ENCODE measurements at regions not wholly inside any gene's neighbourhood (a gene's known extent, or its start where the extent isn't known, plus 50 kb on each side); places are given as distances from the start of the nearest gene placed in this dataset.

DNA sequence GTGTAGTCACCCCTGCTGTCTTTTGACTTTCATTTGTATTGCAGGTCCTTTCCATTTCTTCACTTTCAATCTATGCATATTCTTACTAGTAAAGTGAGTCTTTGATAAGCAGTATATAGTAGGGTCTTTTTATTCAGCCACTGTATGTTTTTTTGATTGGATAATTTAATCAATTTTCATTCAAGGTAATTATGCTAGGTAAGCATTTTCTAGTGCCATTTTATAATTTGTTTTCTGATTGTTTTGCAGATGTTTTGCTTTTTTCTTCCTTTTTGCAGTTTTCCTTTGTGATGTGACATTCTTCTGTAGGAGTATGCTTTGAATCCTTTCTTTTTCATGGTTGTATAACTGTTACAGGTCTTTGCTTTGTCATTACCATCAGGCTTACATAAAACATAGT, 504.3 kb upstream of the GBE1 start:
- no peak overlapping the region for H3K4me3 ChIP-seq (ENCODE audit: low read length)
- no peak overlapping the region for H3K27ac ChIP-seq (ENCODE audit: low read length)
- no peaks in the 10 kb centered on the region; the same call in 1 of the 2 replicates for H3K4me1 ChIP-seq (ENCODE audit: control insufficient read depth, insufficient read depth, low read length)
- H3K9me3 ChIP-seq (ENCODE audit: control insufficient read depth, insufficient read depth, low read length) = no peaks in the 10 kb centered on the region
- no peaks in the 10 kb centered on the region for H3K27me3 ChIP-seq (ENCODE audit: control insufficient read depth, insufficient read depth, low read length)
- DNase-seq (ENCODE audit: low read depth, low spot score) = no peak
- H3K36me3 ChIP-seq (ENCODE audit: control insufficient read depth, insufficient read depth, low read length) = no peaks in the 10 kb centered on the region

DNA sequence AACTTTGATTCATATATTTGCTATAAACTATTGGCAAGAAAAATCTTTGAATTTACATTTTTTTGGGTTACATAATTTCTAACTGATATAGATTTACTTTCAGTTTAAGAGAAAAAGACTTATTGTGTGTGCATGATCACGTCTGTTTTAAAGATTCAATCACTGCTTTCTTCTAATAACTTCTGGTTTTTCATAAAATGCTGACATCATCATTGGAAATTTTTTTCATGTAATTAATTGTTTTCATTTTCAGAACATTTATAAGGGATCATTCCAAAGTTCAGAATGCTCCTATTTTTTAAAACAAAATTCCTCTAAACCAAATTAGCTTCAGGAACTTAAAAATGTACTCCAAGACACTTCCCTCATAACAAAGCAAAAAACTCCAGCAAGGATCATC, 500.7 kb upstream of the GBE1 start:
- Histone ChIP-seq H3K36me3 (ENCODE audit: control insufficient read depth, insufficient read depth, low read length) (no peaks in the 10 kb centered on the region), H3K27me3 (ENCODE audit: control insufficient read depth, insufficient read depth, low read length) (no peaks in the 10 kb centered on the region), H3K4me1 (ENCODE audit: control insufficient read depth, insufficient read depth, low read length) (no peaks in the 10 kb centered on the region; the same call in 1 of the 2 replicates), H3K27ac (ENCODE audit: low read length) (no peak overlapping the region), H3K4me3 (ENCODE audit: low read length) (no peak overlapping the region), H3K9me3 (ENCODE audit: control insufficient read depth, insufficient read depth, low read length) (no peaks in the 10 kb centered on the region)
- DNase-seq (ENCODE audit: low read depth, low spot score) = no peak
- WGBS (ENCODE audit: insufficient coverage, insufficient read length) = no CpG with 5 or more reads among the region's 1 CpG

DNA sequence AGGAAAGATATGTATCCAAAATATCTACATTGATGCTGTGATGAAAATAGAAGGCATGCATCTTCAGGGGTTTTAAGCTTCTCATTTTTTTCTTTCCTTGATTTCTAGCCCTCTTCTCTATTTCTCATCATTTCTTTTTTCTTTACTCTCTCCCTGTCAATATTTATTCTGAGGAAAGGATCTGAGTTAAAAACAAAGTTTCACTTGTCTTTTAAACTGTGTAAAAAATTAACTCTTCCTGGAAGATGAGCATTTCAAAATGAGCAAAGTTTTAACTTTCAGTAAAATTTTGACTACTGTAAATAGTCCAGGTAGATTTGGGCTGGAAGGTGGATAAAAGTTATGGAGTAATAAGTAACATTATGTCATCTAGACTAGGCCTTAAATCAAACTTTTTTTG, 500.2 kb upstream of the GBE1 start:
- Histone ChIP-seq H3K27me3 (ENCODE audit: control insufficient read depth, insufficient read depth, low read length) (no peaks in the 10 kb centered on the region), H3K9me3 (ENCODE audit: control insufficient read depth, insufficient read depth, low read length) (no peaks in the 10 kb centered on the region), H3K27ac (ENCODE audit: low read length) (no peak overlapping the region), H3K36me3 (ENCODE audit: control insufficient read depth, insufficient read depth, low read length) (no peaks in the 10 kb centered on the region), H3K4me3 (ENCODE audit: low read length) (no peak overlapping the region), H3K4me1 (ENCODE audit: control insufficient read depth, insufficient read depth, low read length) (no peaks in the 10 kb centered on the region; the same call in 1 of the 2 replicates)
- no peak for DNase-seq (ENCODE audit: low read depth, low spot score)

DNA sequence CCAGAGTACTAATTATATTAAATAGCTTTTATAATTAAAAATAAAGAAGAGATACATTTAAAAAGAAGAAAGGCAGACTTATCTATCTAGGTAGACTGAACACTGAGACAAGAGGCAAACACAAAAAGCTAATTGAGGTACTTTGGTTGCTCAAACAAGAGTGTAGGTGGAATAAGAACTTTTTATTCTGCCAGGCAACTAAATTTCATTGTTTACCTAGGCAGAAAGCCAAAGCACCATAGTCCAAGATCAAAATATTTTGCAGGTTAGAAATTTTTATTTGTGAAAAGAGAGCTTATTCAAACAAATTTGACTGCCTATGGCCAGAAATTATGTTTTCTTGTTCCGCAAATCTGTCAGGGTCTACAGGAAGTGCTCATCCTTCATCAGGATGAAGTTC, 499.6 kb upstream of the GBE1 start:
- DNase-seq (ENCODE audit: low read depth, low spot score) = no peak
- Histone ChIP-seq H3K27me3 (ENCODE audit: control insufficient read depth, insufficient read depth, low read length) (no peaks in the 10 kb centered on the region), H3K4me1 (ENCODE audit: control insufficient read depth, insufficient read depth, low read length) (no peaks in the 10 kb centered on the region; the same call in 1 of the 2 replicates), H3K27ac (ENCODE audit: low read length) (no peak overlapping the region), H3K36me3 (ENCODE audit: control insufficient read depth, insufficient read depth, low read length) (no peaks in the 10 kb centered on the region), H3K4me3 (ENCODE audit: low read length) (no peak overlapping the region), H3K9me3 (ENCODE audit: control insufficient read depth, insufficient read depth, low read length) (no peaks in the 10 kb centered on the region)
- no CpG with 5 or more reads among the region's 1 CpG for WGBS (ENCODE audit: insufficient coverage, insufficient read length)

DNA sequence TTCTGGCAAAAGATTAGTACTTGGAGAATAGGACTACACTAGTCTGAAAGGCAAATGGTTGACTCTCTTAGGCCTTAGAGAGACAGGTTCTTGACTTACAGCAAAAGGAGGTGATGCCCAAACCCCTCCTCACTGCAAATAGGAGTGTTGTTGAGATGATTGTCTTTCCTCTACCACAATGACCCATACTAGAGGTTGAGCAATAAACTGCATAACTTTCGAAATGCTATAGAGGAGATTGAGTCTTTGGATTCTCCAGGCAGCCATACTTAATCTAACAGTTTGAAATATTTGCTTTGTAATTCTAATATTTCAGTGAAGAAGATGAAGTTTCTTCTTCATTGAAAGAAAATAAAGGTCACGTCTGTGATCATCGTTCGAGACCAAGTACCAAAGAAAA, 498.5 kb upstream of the GBE1 start:
- H3K4me3 ChIP-seq (ENCODE audit: low read length) = no peak overlapping the region
- DNase-seq (ENCODE audit: low read depth, low spot score) = no peak
- no peaks in the 10 kb centered on the region for H3K9me3 ChIP-seq (ENCODE audit: control insufficient read depth, insufficient read depth, low read length)
- no peak overlapping the region for H3K27ac ChIP-seq (ENCODE audit: low read length)
- WGBS (ENCODE audit: insufficient coverage, insufficient read length) = no CpG with 5 or more reads among the region's 4 CpGs
- no peaks in the 10 kb centered on the region; the same call in 1 of the 2 replicates for H3K4me1 ChIP-seq (ENCODE audit: control insufficient read depth, insufficient read depth, low read length)
- H3K36me3 ChIP-seq (ENCODE audit: control insufficient read depth, insufficient read depth, low read length) = no peaks in the 10 kb centered on the region
- H3K27me3 ChIP-seq (ENCODE audit: control insufficient read depth, insufficient read depth, low read length) = no peaks in the 10 kb centered on the region

DNA sequence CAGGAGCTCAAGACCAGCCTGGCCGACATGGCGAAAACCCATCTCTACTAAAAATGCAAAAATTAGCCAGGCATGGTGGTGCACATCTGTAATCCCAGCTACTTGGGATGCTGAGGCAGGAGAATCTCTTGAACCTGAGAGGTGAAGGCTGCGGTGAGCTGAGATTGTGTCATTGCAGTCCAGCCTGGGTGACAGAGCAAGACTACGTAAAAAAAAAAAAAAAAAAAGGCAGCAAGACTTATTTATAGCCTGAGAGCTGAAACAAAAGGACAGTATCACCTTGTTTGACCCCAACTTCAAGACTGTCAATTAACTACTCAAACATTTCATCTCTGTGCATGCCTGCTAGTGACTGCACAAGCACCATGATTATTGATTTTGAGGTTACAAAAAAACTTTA, 478.9 kb upstream of the GBE1 start:
- DNase-seq (ENCODE audit: low read depth, low spot score) = no peak
- no peak overlapping the region for H3K27ac ChIP-seq (ENCODE audit: low read length)
- H3K9me3 ChIP-seq (ENCODE audit: control insufficient read depth, insufficient read depth, low read length) = no peaks in the 10 kb centered on the region
- WGBS (ENCODE audit: insufficient coverage, insufficient read length) = no CpG with 5 or more reads among the region's 4 CpGs
- H3K4me3 ChIP-seq (ENCODE audit: low read length) = no peak overlapping the region
- H3K36me3 ChIP-seq (ENCODE audit: control insufficient read depth, insufficient read depth, low read length) = no peaks in the 10 kb centered on the region
- H3K4me1 ChIP-seq (ENCODE audit: control insufficient read depth, insufficient read depth, low read length) = no peaks in the 10 kb centered on the region
- H3K27me3 ChIP-seq (ENCODE audit: control insufficient read depth, insufficient read depth, low read length) = no peaks in the 10 kb centered on the region

DNA sequence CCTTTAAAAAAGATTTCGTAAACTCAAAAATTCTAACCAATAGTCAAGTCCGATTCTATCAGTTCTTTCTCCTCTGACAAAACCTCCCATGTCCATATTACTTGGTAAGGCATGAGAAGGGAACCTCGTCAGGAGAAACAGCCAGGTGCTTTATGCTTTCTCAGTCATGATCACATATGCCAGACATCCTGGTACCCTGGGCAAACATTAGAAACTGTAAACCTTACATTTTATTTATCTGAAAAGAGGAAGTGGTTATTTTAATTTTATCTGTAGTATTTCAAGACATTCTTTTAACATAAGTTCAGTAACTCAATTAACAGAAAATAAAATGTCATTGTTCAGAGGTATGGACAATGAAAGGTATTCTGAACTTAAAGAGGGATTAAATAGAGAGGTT, 474.8 kb upstream of the GBE1 start:
- no CpG with 5 or more reads among the region's 3 CpGs for WGBS (ENCODE audit: insufficient coverage, insufficient read length)
- no peaks in the 10 kb centered on the region for H3K27me3 ChIP-seq (ENCODE audit: control insufficient read depth, insufficient read depth, low read length)
- no peaks in the 10 kb centered on the region for H3K9me3 ChIP-seq (ENCODE audit: control insufficient read depth, insufficient read depth, low read length)
- H3K27ac ChIP-seq (ENCODE audit: low read length) = no peak overlapping the region
- no peaks in the 10 kb centered on the region for H3K36me3 ChIP-seq (ENCODE audit: control insufficient read depth, insufficient read depth, low read length)
- DNase-seq (ENCODE audit: low read depth, low spot score) = no peak
- no peak overlapping the region for H3K4me3 ChIP-seq (ENCODE audit: low read length)
- no peaks in the 10 kb centered on the region for H3K4me1 ChIP-seq (ENCODE audit: control insufficient read depth, insufficient read depth, low read length)

DNA sequence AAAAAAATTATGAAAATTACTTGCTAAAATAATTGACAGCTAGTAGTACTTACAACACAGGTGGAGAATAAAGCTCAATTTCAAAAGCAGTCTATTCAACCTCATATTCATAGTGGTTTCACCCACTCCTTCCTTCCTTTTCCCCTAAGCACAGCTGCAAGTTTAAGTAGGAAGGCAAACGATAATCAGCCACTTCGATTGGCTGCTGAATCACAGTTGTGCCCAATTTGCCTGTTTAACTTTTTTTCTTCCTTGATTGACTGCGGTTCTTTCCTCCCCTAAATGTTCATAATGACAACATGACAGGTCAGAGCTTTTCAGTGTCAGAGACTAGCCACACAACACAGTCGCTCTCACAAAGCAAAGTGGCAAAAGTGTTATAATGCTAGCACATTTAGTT, 468.0 kb upstream of the GBE1 start:
- no peak for DNase-seq (ENCODE audit: low read depth, low spot score)
- Histone ChIP-seq H3K36me3 (ENCODE audit: control insufficient read depth, insufficient read depth, low read length) (no peaks in the 10 kb centered on the region), H3K27ac (ENCODE audit: low read length) (no peak overlapping the region), H3K4me3 (ENCODE audit: low read length) (no peak overlapping the region), H3K27me3 (ENCODE audit: control insufficient read depth, insufficient read depth, low read length) (no peaks in the 10 kb centered on the region), H3K9me3 (ENCODE audit: control insufficient read depth, insufficient read depth, low read length) (no peaks in the 10 kb centered on the region), H3K4me1 (ENCODE audit: control insufficient read depth, insufficient read depth, low read length) (no peaks in the 10 kb centered on the region)
- no CpG with 5 or more reads among the region's 4 CpGs for whole genome bisulfite sequencing (ENCODE audit: insufficient coverage, insufficient read length)

DNA sequence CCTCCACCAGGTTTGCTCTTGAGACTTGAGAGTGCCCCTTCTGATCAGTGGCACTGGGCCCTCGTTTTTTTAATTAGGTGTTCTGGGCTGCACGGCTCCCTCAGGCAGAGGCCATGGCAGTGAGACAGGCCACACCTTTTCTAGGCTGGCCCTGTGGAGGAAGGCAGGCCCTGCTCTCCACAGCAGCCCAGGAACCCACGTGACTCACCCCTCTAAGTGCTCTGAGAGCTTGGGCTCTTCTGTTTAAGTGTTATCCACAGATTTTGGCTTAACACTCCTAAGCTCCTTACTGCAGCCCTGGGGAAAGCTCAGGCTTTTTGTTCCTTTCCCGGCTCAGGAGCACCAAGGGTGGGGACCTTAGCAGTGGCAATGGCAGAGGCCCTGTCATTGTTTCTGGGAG, 463.2 kb upstream of the GBE1 start:
- no peak for DNase-seq (ENCODE audit: low read depth, low spot score)
- no peak overlapping the region for H3K27ac ChIP-seq (ENCODE audit: low read length)
- H3K36me3 ChIP-seq (ENCODE audit: control insufficient read depth, insufficient read depth, low read length) = no peaks in the 10 kb centered on the region
- H3K4me3 ChIP-seq (ENCODE audit: low read length) = no peak overlapping the region
- no CpG with 5 or more reads among the region's 4 CpGs for WGBS (ENCODE audit: insufficient coverage, insufficient read length)
- no peaks in the 10 kb centered on the region for H3K4me1 ChIP-seq (ENCODE audit: control insufficient read depth, insufficient read depth, low read length)
- no peaks in the 10 kb centered on the region for H3K27me3 ChIP-seq (ENCODE audit: control insufficient read depth, insufficient read depth, low read length)
- no peaks in the 10 kb centered on the region for H3K9me3 ChIP-seq (ENCODE audit: control insufficient read depth, insufficient read depth, low read length)

DNA sequence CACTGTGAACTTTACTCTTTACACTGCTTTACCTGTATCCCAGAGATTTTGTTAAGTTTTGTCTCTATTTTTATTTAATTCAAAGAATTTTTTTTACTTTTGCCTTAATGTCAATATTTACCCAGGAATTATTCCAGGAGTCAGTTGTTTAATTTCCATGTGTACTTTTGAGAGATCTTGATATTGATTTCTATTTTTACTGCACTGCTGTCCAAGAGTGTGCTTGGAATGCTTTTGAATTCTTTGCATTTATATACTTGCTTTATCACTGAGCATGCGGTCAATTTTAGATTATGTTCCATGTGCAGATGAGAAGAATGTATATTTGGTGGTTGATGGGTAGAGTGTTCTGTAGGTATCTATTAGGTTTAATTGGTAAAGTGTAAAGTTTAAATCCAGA, 461.0 kb upstream of the GBE1 start:
- H3K9me3 ChIP-seq (ENCODE audit: control insufficient read depth, insufficient read depth, low read length) = no peaks in the 10 kb centered on the region
- H3K27ac ChIP-seq (ENCODE audit: low read length) = no peak overlapping the region
- no CpG with 5 or more reads among the region's 1 CpG for WGBS (ENCODE audit: insufficient coverage, insufficient read length)
- H3K27me3 ChIP-seq (ENCODE audit: control insufficient read depth, insufficient read depth, low read length) = no peaks in the 10 kb centered on the region
- H3K36me3 ChIP-seq (ENCODE audit: control insufficient read depth, insufficient read depth, low read length) = no peaks in the 10 kb centered on the region
- no peak overlapping the region for H3K4me3 ChIP-seq (ENCODE audit: low read length)
- H3K4me1 ChIP-seq (ENCODE audit: control insufficient read depth, insufficient read depth, low read length) = no peaks in the 10 kb centered on the region
- no peak for DNase-seq (ENCODE audit: low read depth, low spot score)

DNA sequence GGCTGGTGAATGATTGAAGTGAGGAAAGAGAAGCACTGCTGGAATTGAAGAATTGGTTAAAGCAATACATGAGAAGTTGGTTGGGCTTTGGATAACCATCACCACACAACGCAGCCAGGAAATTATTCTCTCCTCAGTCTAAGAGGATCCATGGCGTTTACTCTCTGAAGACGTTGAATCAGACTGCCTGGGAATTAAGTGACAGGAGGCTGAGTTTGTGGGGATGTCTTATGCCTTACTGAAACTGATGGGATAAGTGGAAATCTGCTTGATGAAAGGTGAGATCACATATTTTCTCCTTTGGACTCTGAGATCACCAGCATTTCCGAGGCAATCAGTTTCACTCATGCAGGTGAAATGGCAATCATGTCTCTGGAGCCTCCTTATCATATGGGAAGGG, 456.1 kb upstream of the GBE1 start:
- H3K27ac ChIP-seq (ENCODE audit: low read length) = no peak overlapping the region
- no peaks in the 10 kb centered on the region for H3K27me3 ChIP-seq (ENCODE audit: control insufficient read depth, insufficient read depth, low read length)
- DNase-seq (ENCODE audit: low read depth, low spot score) = no peak
- no peaks in the 10 kb centered on the region for H3K36me3 ChIP-seq (ENCODE audit: control insufficient read depth, insufficient read depth, low read length)
- WGBS (ENCODE audit: insufficient coverage, insufficient read length) = no CpG with 5 or more reads among the region's 4 CpGs
- no peak overlapping the region for H3K4me3 ChIP-seq (ENCODE audit: low read length)
- no peaks in the 10 kb centered on the region for H3K9me3 ChIP-seq (ENCODE audit: control insufficient read depth, insufficient read depth, low read length)
- no peaks in the 10 kb centered on the region for H3K4me1 ChIP-seq (ENCODE audit: control insufficient read depth, insufficient read depth, low read length)
